GM19467 (cell line): ENCODE measurements at regions not wholly inside any gene's neighbourhood (a gene's known extent, or its start where the extent isn't known, plus 50 kb on each side); places are given as distances from the start of the nearest gene placed in this dataset.

Experiments used
- ATAC-seq: cut with Tn5 transposase; IDR thresholded peaks from one replicate; pipeline ENCODE4 v1.9.1; 2021; ENCODE audit warnings: mild to moderate bottlenecking, moderate library complexity; ENCODE audit not compliant: unreplicated experiment

- ATAC-seq, result no peak
Measured at GRCh38 chr10:88125766-88126165, 262.3 kb downstream of the PTEN start.

GRCh38 chr10:88126699-88127098 lies 263.3 kb downstream of the PTEN start:
- ATAC-seq, result no peak

- ATAC-seq, result no peak
Measured at GRCh38 chr10:88127269-88127668, 263.8 kb downstream of the PTEN start.

GRCh38 chr10:88127766-88128165 lies 264.3 kb downstream of the PTEN start:
- ATAC-seq, result no peak

- ATAC-seq, result no peak
Measured at GRCh38 chr10:88129013-88129412, 265.6 kb downstream of the PTEN start.

- no peak for ATAC-seq
Measured at GRCh38 chr10:88130912-88131311, 267.5 kb downstream of the PTEN start.

GRCh38 chr10:88131511-88132139 lies 268.2 kb downstream of the PTEN start:
- ATAC-seq, result no peak

GRCh38 chr10:88136712-88137111 lies 273.3 kb downstream of the PTEN start:
- ATAC-seq, result no peak

GRCh38 chr10:88138319-88138848 lies 275.0 kb downstream of the PTEN start:
- peak; percentile 77 for ATAC-seq

- ATAC-seq, result no peak
Measured at GRCh38 chr10:88147000-88147798, 283.8 kb downstream of the PTEN start.

- ATAC-seq, result no peak
Measured at GRCh38 chr10:88149906-88150305, 286.5 kb downstream of the PTEN start.

GRCh38 chr10:88150339-88150738 lies 286.9 kb downstream of the PTEN start:
- ATAC-seq, result no peak

- ATAC-seq, result peak; percentile 76
Measured at GRCh38 chr10:88152728-88153133, 289.3 kb downstream of the PTEN start.

- ATAC-seq, result no peak
Measured at GRCh38 chr10:88154596-88155250, 291.3 kb downstream of the PTEN start.

- ATAC-seq, result no peak
Measured at GRCh38 chr10:88156341-88156740, 292.9 kb downstream of the PTEN start.

GRCh38 chr10:88157981-88158465 lies 294.6 kb downstream of the PTEN start:
- no peak for ATAC-seq

- no peak for ATAC-seq
Measured at GRCh38 chr10:88158526-88159122, 295.2 kb downstream of the PTEN start.

- ATAC-seq, result no peak
Measured at GRCh38 chr10:88159127-88159829, 295.9 kb downstream of the PTEN start.

GRCh38 chr10:88161070-88161469 lies 297.6 kb downstream of the PTEN start:
- ATAC-seq, result no peak

- no peak for ATAC-seq
Measured at GRCh38 chr10:88161756-88162155, 298.3 kb downstream of the PTEN start.

GRCh38 chr10:88162852-88163251 lies 299.4 kb downstream of the PTEN start:
- no peak for ATAC-seq
